GM21529 (cell line): ENCODE measurements at regions not wholly inside any gene's neighbourhood (a gene's known extent, or its start where the extent isn't known, plus 50 kb on each side); places are given as distances from the start of the nearest gene placed in this dataset.

ENCODE experiments used
- ATAC-seq: cut with Tn5 transposase; IDR thresholded peaks from one replicate; pipeline ENCODE4 v1.9.1; 2021; ENCODE audit not compliant: unreplicated experiment

DNA sequence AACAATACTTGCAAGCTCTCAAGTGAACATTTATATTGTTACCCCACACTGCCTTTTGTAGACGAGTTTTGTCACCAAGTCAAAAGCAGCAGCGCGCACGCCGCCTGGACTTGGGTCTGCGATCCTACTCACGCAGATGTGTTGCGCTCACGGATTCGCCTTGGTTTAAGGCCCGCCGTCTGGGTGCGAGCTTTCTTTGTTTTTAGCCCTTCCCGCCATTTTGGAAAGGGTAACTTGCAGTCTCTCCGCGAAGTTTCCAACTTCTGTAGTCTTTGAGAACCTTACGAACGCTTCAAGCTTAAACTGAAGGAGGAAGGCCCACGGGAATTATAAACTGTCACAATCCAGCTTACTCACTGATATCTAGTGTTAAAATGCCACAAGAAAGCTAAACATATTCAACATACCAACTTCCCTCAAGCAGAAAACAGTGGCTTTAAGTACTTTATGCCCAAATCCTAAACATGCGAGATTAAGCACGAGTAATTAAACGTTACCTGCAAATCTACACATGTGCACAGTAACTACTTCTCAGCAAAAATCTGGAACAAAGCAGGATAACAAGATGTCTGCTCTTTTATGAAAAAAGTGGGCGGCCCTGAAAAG lies 80.4 kb upstream of the BTN3A2 start:
- ATAC-seq = no peak

DNA sequence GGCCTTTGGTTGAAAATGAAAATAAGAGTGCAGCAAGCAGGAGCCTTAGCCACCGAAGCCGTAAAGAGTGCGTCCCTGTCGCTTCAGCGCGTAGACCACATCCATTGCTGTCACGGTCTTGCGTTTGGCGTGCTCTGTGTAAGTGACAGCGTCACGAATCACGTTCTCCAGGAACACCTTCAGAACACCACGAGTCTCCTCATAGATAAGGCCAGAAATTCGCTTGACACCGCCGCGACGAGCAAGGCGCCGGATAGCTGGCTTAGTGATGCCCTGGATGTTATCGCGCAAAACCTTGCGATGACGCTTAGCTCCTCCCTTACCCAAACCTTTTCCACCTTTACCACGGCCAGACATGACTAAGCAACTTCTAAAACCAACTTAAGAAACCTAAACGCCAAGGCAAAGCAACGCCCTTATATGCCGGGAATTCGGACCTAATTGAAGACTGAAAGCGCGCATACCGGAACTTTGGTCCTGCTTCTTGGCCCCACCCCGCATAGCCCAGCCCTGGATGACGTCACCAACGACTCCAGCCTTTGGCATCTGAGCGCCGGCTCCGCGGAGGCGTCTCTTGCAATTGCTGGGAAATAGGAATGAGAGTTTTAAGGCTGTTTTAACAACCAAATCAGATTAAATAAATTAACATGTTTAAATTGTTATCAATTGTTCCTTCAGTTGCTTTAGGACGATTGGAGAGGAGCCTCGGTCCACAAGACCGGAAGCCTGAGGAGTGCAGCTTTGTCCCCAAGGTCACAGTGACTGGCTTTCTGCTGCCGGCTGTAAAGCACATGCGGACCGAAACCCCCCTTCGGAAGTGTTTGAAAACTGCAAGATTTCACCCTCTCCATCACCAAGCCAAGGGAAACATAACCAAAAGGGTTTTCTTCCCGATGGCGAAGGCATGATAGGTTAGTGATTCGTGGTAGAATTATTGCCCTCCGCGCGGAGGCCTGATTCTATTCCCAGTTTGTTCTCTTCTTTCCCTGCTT lies 79.6 kb upstream of the BTN3A2 start:
- ATAC-seq = peak; percentile 73

- ATAC-seq = no peak
Observed at GRCh38 chr6:26286168-26286877, 78.7 kb upstream of the BTN3A2 start.

- no peak for ATAC-seq
Observed at GRCh38 chr6:26288155-26288554, 76.8 kb upstream of the BTN3A2 start.

DNA sequence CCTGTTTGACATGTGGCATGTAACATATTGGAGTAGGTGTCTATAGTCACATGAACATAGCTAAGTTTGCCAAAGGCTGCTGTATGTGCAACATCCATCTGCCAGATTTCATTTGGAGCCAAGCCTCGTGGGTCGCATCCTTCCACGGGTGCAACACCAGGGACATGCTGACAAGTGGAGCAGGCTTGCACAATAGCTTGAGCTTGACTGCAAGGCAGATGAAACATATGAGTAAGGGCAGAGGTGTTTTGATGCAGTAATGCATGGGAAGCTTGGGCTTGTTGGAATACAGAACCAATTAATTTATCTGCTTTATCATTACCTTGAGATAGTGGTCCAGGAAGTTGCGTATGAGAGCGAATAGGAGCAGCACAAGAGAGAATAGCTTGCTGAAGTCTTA lies 74.1 kb upstream of the BTN3A2 start:
- no peak for ATAC-seq

GRCh38 chr6:26292709-26293108 lies 72.3 kb upstream of the BTN3A2 start:
- no peak for ATAC-seq

- no peak for ATAC-seq
Observed at GRCh38 chr6:26294302-26294701, 70.7 kb upstream of the BTN3A2 start.

DNA sequence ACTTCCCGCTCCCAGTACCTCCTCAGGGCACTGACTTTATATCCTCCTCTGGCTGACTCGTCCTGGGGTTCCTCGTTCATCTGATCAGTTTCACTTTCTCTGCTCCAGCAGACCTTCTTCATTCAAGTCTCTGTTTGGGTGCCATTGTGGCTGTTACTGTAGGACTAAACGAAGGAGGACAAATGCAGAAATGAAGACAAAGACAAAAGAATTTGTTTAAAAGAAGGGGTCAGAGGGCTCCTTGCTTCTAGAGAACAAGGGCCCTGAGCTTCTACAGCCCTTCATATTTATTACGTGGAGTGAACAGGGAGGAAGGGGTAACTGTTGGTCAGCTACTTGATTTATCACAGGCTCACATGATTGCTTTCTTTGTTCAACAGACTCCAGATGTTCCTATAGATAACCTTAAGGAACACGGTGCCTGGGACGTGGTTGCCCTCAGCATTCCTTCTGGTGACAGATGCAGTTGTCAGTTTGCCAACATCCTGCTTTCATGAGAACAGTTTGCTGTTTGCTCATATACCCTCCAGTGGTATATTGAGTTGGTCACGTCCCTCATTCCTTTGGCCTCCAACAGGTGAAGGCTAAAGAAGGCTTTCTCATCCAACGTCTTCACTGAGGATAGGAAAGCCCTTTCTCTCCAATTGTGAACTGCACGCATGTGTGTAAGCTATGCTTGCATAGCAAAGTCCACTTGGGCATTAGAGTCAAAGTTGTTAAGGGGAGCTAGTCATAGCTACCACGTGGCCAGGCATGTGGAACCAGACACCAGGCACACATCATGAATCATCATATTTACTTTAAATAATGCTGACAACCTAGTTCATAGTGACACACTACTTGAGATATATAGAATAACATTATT lies 69.1 kb upstream of the BTN3A2 start:
- ATAC-seq = no peak

DNA sequence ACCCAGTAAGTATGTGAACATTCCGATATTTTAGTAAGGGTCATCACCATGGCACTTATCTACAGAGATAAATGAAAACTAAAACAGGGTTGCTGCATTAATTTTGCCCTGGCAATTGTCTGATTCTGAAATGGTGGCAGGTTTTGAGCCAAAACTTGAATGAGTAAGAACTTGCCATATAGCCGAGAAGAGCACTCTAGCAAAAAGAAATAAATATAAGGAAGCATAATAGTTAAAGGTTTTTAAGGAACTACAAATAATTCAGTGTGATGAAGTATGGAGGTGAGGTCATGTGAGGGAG lies 68.5 kb upstream of the BTN3A2 start:
- ATAC-seq = no peak

GRCh38 chr6:26296857-26297648 lies 67.9 kb upstream of the BTN3A2 start:
- no peak for ATAC-seq

DNA sequence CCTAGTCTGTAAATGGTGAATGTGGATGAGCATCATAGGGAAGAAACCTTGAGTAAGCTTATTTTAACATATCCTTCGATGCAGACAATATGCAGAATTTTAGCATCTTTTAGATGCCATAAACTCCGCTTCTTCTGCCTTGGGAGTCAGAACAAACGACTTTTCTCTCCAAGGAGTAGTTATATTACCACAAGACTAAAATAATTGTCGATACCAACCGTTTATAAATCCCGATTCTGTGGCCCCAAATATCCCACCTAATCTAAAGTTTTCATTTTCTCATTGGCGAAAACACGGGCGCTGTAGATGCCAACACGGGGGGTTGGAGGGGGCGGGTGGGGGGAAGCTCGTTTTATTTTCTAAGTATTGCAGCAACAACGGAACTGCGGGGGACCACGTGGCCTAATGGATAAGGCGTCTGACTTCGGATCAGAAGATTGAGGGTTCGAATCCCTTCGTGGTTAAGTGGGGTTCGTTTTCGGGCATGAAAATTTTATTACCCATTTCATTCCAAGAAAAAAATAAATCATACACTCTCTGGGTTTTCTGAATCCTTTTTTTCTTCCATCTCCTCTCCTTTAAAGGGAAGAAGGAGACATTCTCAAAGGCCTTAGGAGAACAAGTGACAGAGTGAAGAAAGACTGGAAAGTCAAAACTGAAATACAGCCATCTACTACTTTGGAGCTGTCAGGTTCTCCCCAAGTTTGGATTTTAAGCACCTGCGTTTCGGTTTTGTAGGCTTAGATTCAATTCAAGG lies 65.5 kb upstream of the BTN3A2 start:
- ATAC-seq = no peak

DNA sequence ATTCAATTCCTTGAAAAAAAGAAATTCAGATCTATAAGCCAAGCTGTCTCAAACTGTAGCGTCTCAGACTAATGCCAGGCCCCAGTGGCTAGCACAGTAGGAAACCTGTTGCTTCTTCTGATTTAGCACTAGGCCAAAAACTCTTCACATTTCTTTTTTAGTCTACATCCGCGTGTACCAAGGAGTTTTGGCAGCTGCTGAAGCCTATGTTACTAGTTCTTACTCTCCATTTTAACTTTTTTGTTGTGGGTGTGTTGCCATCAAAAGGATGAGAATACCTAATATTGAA lies 65.0 kb upstream of the BTN3A2 start:
- ATAC-seq = no peak

- ATAC-seq = no peak
Observed at GRCh38 chr6:26300359-26300758, 64.6 kb upstream of the BTN3A2 start.

DNA sequence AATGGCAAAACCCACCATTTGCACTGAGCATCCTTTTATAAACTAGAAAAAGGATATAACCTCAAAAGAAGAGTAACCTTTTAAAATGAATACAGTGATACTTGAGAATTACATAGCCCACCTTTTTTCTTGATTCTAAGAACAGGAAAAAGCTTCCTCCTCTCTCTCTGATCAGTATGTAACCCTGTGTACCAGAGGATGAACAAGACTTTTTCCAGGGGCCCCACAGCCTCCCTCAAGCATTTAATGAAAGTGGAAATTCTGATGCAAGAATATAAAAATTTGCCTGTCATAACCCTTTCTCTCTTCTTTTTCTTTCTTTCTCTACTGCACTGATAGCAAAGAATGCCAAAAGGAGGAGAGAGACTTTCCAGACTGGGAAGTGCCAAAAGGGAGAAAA lies 64.2 kb upstream of the BTN3A2 start:
- ATAC-seq = no peak

DNA sequence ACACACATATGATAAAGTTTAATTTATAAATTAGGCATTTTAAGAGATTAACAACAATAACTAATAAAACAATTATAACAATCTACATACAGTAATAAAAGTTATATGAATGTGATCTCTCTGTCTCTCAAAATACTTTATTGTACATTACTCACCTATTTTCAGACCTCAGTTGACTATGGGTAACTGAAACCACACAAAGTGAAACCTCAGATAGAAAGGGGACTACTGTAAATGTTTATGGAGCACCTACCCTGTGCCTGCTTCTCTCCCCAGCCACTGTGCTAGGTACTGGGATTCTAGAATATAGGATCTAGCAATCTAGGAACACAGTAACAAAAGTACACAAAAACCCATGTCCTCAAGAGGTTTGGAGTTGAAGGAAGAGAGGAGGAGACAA lies 63.4 kb upstream of the BTN3A2 start:
- no peak for ATAC-seq

GRCh38 chr6:26302941-26303559 lies 61.9 kb upstream of the BTN3A2 start:
- no peak for ATAC-seq

- no peak for ATAC-seq
Observed at GRCh38 chr6:26304213-26304796, 60.7 kb upstream of the BTN3A2 start.

GRCh38 chr6:26304797-26305640 lies 60.0 kb upstream of the BTN3A2 start:
- peak; percentile 54 for ATAC-seq
